ENCODE measurements at regions not wholly inside any gene's neighbourhood (a gene's known extent, or its start where the extent isn't known, plus 50 kb on each side); places are given as distances from the start of the nearest gene placed in this dataset.
"Not testable (repeated sequence)": the region's sequence is repeated elsewhere in the genome, so short reads cannot be mapped to it uniquely, and the experiment has no call there.

- DNase-seq = no peak
These were observed 80.4 kb upstream of the ZCCHC2 start for GRCh38 chr18:62442391-62442790.

DNA sequence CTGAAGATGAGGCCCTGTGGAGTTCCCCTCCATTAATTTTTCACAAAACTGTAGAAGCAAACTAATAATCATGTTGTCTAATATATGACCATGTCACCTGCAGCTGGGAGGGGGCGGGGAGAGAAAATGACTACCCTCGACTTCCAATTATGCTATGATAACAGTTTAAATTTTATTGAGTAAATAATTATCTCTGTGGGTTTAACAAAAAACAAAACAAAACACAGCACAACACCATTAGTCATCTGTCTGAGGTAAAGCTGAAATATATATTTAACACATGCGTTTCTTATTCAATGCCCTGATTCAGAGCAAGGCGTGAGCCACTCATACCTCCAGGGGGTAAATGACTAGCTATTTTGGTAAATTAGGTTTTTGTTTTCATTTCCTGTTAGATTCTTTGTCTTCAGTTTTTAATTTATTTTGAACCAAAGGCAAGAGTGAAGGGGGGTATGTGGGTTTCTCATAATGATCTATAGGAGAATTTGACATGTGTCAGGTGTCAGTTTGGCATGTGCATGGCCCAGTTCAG is 77.4 kb upstream of the ZCCHC2 start:
- no peak for DNase-seq

DNA sequence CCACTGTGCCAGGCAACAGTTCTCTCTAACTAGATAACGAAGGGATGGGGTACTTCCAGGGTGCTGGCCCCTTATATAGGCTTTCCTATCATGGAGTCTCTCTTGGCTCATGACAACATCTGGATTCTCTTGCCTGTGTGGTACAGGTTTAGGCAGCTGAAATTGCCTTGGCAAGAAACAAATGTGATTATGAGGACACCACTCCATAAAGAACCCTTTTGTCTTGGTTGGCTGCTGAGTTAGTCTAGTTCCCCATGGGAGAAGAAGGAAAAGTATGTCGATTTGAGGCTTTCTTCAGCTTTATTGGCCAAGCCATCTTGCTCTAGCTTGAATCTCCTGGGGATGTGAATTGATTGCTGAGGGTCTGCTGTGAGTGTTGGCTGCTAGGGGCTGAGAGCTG is 76.3 kb upstream of the ZCCHC2 start:
- DNase-seq = no peak

DNA sequence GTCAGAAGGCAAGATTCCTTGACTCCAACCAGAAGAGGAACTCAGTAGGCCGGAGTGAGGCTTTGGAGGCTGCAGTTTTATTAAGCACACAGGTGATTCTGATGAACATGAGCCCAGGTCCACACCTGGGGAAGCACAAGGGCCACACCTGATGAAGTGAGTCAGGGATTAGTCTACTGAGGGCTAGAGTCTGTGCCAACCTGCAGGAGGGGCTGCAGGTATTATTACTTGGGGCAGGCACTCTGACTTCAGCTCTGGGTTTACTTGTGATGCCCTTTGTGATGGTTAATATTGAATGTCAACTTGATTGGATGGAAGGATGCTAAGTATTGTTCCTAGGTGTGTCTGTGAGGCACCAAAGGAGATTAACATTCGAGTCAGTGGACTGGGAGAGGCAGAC is 75.2 kb upstream of the ZCCHC2 start:
- DNase-seq = no peak

- no peak for DNase-seq
These were observed 74.4 kb upstream of the ZCCHC2 start for GRCh38 chr18:62448426-62448825.

GRCh38 chr18:62449490-62450104 is 73.2 kb upstream of the ZCCHC2 start:
- DNase-seq = no peak

GRCh38 chr18:62450175-62450545 is 72.7 kb upstream of the ZCCHC2 start:
- no peak for DNase-seq

DNA sequence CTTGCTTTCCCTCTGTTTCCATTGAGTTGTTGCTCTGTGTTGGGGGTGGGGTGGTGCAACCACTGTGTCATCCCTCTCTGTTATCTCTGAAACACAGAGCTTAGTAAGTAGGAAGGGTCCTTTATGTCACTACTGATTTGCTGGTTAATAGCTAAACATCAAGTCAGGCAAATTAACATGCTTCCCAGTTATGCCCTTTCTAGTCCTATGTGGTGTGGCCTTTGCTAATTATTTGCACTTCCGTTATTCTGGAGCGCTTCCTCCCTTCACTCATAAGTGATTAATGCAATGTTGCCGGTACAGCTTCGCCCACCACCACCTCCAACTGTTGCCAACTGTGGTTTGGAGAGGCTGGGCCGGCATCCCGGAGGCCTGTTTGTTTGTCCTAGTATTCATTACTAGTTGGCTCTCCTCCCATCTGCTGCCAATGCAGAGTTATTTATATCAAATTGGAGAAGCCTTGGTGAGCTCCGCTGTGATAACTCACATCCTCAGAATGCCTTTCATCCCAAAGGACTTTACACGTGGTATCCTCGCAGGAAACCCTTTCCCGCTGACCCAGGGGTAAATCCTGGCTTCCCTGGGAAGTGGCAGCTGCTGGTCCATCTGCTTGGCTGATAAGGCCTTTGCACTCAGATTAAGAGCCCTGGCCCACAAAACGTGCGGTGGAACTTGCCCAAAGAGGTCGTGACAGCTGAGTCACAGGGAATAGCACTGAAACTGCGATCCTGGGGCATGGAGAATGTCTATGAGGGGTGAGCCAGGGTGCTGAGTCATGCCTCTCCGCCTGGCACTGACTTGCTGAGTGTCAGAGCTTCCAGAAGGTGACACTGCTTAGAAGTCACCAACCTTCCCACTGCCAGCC is 72.0 kb upstream of the ZCCHC2 start:
- DNase-seq = peak; percentile 72

DNA sequence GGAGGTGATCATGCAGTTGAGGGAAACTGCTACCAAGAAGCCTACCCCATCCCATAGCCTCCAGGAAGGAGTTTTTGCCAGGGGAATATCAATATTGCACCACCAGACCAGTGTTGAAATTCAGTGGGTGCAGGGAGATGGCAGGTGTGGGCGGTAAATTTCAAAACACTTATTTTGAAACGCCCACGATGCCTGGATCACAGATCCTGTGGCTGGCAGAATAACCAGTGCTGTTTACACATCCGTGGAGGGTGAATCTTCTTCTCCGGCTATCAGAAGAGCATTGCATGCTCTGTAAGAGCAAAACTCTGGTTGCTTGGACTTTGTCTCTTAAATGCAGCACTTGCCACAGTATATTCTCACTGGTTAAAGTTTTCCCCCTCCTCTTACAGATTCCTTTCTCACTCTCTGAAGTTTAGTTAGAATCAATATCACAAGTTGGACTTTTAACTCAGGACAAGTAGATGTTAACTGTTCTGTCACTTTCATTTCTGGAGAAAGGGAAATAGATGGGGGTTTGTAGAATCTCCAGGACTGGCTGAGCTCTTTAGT is 70.5 kb upstream of the ZCCHC2 start:
- DNase-seq = no peak

DNA sequence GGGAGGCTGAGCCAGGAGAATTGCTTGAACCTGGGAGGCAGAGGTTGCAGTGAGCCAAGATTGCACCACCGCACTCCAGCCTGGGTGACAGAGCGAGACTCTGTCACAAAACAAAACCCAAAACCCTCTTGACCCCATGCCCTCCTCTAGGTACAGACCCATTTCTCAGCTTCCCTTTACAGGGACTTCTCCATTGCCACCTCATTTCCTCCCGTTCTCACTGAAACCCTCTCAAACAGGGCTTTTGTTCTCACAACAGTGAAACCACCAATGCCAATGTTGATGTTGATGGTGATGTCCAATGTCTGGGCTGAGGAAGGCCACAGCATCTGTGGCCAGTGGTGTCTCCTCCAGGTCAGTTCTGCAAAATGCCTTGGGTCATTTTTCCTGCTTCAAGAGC is 69.0 kb upstream of the ZCCHC2 start:
- no peak for DNase-seq

DNA sequence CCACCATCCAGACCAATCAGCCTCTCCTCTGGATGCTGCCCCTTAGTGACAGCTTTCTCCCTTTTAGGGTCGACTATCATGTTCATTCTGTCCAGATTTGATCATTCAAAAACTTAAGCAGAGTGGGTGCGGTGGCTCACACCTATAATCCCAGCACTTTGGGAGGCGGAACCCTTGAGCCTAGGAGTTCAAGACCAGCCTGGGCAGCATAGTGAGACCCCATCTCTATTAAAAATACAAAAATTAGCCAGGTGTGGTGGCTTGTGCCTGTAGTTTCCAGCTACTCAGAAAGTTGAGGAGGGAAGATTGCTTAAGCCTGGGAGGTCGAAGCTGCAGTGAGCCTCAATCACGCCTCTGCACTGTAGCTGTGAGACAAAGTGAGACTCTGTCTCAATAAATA is 68.3 kb upstream of the ZCCHC2 start:
- no peak for DNase-seq

GRCh38 chr18:62455222-62455621 is 67.6 kb upstream of the ZCCHC2 start:
- DNase-seq = no peak

- no peak for DNase-seq
These were observed 64.9 kb upstream of the ZCCHC2 start for GRCh38 chr18:62457877-62458276.

GRCh38 chr18:62458346-62458745 is 64.5 kb upstream of the ZCCHC2 start:
- peak; percentile 48 for DNase-seq

GRCh38 chr18:62458868-62459716 is 63.7 kb upstream of the ZCCHC2 start:
- no peak for DNase-seq

DNA sequence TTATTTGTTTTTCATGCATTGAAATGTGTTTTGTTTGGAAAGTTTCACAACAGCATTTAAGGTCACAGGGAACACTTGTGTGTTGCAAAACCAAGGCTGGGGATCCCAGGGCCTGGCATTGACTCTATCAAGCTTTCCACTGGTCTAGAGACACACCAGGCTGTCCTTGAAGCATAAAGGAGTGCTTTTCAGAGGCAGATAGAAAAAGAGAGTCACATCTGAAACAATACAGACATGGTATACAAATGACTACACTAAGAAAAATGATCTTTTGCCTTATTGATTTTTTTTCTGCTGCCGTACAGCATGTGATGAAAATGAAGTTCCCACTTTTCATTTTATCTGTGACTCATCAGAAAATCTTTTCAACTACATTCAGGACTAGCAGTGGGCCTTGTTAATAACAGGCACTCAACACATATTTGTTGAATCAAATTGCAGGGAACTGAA is 61.9 kb upstream of the ZCCHC2 start:
- DNase-seq = no peak

DNA sequence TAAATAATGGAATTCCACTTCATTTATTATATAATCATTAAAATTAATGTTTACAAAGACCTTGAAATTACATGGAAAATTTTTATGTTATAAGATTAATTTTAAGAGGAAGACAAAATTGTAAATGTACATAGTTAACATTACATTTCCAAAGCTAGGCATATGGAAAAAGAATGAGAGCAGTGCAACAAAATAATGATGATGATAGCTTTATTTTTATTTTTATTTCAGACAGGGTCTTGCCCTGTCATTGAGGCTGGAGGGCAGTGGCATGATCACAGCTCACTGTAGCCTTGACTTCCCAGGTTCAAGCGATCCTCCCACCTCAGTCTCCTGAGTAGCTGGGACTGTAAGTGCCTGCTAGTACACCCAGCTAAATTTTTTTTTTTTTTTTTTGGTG is 61.2 kb upstream of the ZCCHC2 start:
- no peak for DNase-seq

GRCh38 chr18:62464266-62464665 is 58.6 kb upstream of the ZCCHC2 start:
- no peak for DNase-seq

DNA sequence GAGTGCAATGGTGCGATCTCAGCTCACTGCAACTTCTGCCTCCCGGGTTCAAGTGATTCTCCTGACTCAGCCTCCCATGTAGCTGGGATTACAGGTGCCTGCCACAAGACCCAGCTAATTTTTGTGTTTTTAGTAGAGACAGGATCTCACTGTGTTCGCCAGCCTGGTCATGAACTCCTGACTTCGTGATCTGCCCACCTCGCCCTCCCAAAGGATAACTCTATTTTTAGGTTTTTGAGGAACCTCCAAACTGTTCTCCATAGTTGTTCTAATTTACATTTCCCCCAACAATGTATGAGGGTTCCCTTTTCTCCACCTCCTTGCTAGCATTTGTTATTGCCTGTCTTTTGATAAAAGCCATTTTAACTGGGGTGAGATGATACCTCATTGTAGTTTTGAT is 53.7 kb upstream of the ZCCHC2 start:
- DNase-seq = not testable (repeated sequence)
